ENCODE measurements at regions not wholly inside any gene's neighbourhood (a gene's known extent, or its start where the extent isn't known, plus 50 kb on each side); places are given as distances from the start of the nearest gene placed in this dataset.
"Not testable (repeated sequence)": the region's sequence is repeated elsewhere in the genome, so short reads cannot be mapped to it uniquely, and the experiment has no call there.

- DNase-seq, result no peak
Measured at GRCh38 chr5:126097876-126098275, 325.3 kb upstream of the GRAMD2B start.

GRCh38 chr5:126098330-126099017, 324.7 kb upstream of the GRAMD2B start:
- DNase-seq, result no peak

- no peak for DNase-seq
Measured at GRCh38 chr5:126099077-126099476, 324.1 kb upstream of the GRAMD2B start.

GRCh38 chr5:126100767-126101166, 322.4 kb upstream of the GRAMD2B start:
- DNase-seq, result no peak

- DNase-seq, result no peak
Measured at GRCh38 chr5:126101901-126102300, 321.3 kb upstream of the GRAMD2B start.

- no peak for DNase-seq
Measured at GRCh38 chr5:126103050-126103449, 320.2 kb upstream of the GRAMD2B start.

- no peak for DNase-seq
Measured at GRCh38 chr5:126103868-126104267, 319.3 kb upstream of the GRAMD2B start.

- no peak for DNase-seq
Measured at GRCh38 chr5:126104341-126104740, 318.9 kb upstream of the GRAMD2B start.

GRCh38 chr5:126104951-126105350, 318.3 kb upstream of the GRAMD2B start:
- DNase-seq, result no peak

- DNase-seq, result no peak
Measured at GRCh38 chr5:126106029-126106428, 317.2 kb upstream of the GRAMD2B start.

- DNase-seq, result no peak
Measured at GRCh38 chr5:126107381-126107780, 315.8 kb upstream of the GRAMD2B start.

GRCh38 chr5:126108470-126108869, 314.7 kb upstream of the GRAMD2B start:
- no peak for DNase-seq

- no peak for DNase-seq
Measured at GRCh38 chr5:126115059-126115629, 308.1 kb upstream of the GRAMD2B start.

GRCh38 chr5:126117044-126117443, 306.2 kb upstream of the GRAMD2B start:
- no peak for DNase-seq

- no peak for DNase-seq
Measured at GRCh38 chr5:126119887-126120442, 303.2 kb upstream of the GRAMD2B start.

GRCh38 chr5:126120939-126121338, 302.3 kb upstream of the GRAMD2B start:
- DNase-seq, result no peak

- no peak for DNase-seq
Measured at GRCh38 chr5:126122942-126123341, 300.3 kb upstream of the GRAMD2B start.

GRCh38 chr5:126124706-126125345, 298.4 kb upstream of the GRAMD2B start:
- no peak for DNase-seq

GRCh38 chr5:126125407-126125806, 297.8 kb upstream of the GRAMD2B start:
- DNase-seq, result no peak

GRCh38 chr5:126126574-126126973, 296.6 kb upstream of the GRAMD2B start:
- DNase-seq, result no peak

GRCh38 chr5:126127371-126127770, 295.8 kb upstream of the GRAMD2B start:
- DNase-seq, result not testable (repeated sequence)

GRCh38 chr5:126129431-126129830, 293.8 kb upstream of the GRAMD2B start:
- no peak for DNase-seq

GRCh38 chr5:126133424-126133823, 289.8 kb upstream of the GRAMD2B start:
- no peak for DNase-seq

Data from right lung (tissue), 2 donors.